Neural progenitor cell (in vitro differentiated cells): ENCODE measurements at regions not wholly inside any gene's neighbourhood (a gene's known extent, or its start where the extent isn't known, plus 50 kb on each side); places are given as distances from the start of the nearest gene placed in this dataset.
"Not testable (repeated sequence)": the region's sequence is repeated elsewhere in the genome, so short reads cannot be mapped to it uniquely, and the experiment has no call there.

Experiments
- DNase-seq: peaks from one replicate; pipeline ENCODE4 v3.0.0-alpha.2; 2016; ENCODE audit warnings: low spot score
- H2AFZ ChIP-seq: fragments of 200-600 bp; sonication (generic); replicated peaks from 2 replicates; pipeline ENCODE4 v1.6.1; 2016; ENCODE audit warnings: antibody characterized with exemption
- H3F3A ChIP-seq: fragments of 200-600 bp; sonication (generic); 2 replicates; pipeline ENCODE4 v1.6.1; 2016; ENCODE audit warnings: antibody characterized with exemption, low read depth
- H3K27ac ChIP-seq: fragments of 200-600 bp; sonication (generic); 2 replicates; pipeline ENCODE4 v1.5.1; 2016; ENCODE audit warnings: mild to moderate bottlenecking
- H3K27me3 ChIP-seq: fragments of 200-600 bp; sonication (generic); 2 replicates; pipeline ENCODE4 v1.6.1; 2016; ENCODE audit warnings: mild to moderate bottlenecking, moderate library complexity
- H3K36me3 ChIP-seq: fragments of 200-600 bp; sonication (generic); 2 replicates; pipeline ENCODE4 v1.5.1; 2016
- H3K4me1 ChIP-seq: fragments of 200-600 bp; sonication (generic); 2 replicates; pipeline ENCODE4 v1.6.1; 2016; ENCODE audit warnings: mixed run types
- H3K4me2 ChIP-seq: fragments of 200-600 bp; sonication (generic); 2 replicates; pipeline ENCODE4 v1.6.1; 2016
- H3K4me3 ChIP-seq: fragments of 200-600 bp; sonication (generic); 2 replicates; pipeline ENCODE4 v1.5.1; 2016
- H3K79me2 ChIP-seq: fragments of 200-600 bp; sonication (generic); 2 replicates; pipeline ENCODE4 v1.6.1; 2016; ENCODE audit warnings: low read depth
- H3K9ac ChIP-seq: fragments of 200-600 bp; sonication (generic); 2 replicates; pipeline ENCODE4 v1.6.1; 2016
- H3K9me3 ChIP-seq: fragments of 200-600 bp; sonication (generic); 2 replicates; pipeline ENCODE4 v1.5.1; 2016; ENCODE audit warnings: low read depth
- H4K20me1 ChIP-seq: fragments of 200-600 bp; sonication (generic); 2 replicates; pipeline ENCODE4 v1.6.1; 2016; ENCODE audit warnings: low read depth
- H3K27ac Mint-ChIP-seq: 3 replicates; pipeline ENCODE4 v1.8.0; 2021; ENCODE audit warnings: mixed read lengths
- H3K27me3 Mint-ChIP-seq: 2 replicates; pipeline ENCODE4 v1.8.0; 2022; ENCODE audit warnings: low read depth, mild to moderate bottlenecking, inconsistent platforms, moderate library complexity, mixed read lengths; ENCODE audit not compliant: insufficient read depth
- H3K36me3 Mint-ChIP-seq: 3 replicates; pipeline ENCODE4 v1.8.0; 2021; ENCODE audit warnings: mixed read lengths
- H3K4me1 Mint-ChIP-seq: 3 replicates; pipeline ENCODE4 v1.8.0; 2021; ENCODE audit warnings: mixed read lengths
- H3K4me3 Mint-ChIP-seq: 3 replicates; pipeline ENCODE4 v1.8.0; 2021; ENCODE audit warnings: mild to moderate bottlenecking, moderate library complexity, mixed read lengths
- H3K9me3 Mint-ChIP-seq: 3 replicates; pipeline ENCODE4 v1.8.0; 2020; ENCODE audit warnings: mixed read lengths
- CTCF ChIP-seq: fragments of 200-600 bp; sonication (generic); IDR thresholded peaks from 2 replicates; pipeline ENCODE4 v1.5.1; 2017; ENCODE audit warnings: antibody characterized with exemption, mild to moderate bottlenecking
- EZH2 ChIP-seq: fragments of 200-600 bp; sonication (generic); IDR thresholded peaks from 2 replicates; pipeline ENCODE4 v1.6.1; 2017; ENCODE audit warnings: antibody characterized with exemption, mild to moderate bottlenecking, moderate library complexity
- EZH2phosphoT487 ChIP-seq: fragments of 200-600 bp; sonication (generic); IDR thresholded peaks from 2 replicates; pipeline ENCODE4 v1.6.1; 2017; ENCODE audit warnings: antibody characterized with exemption

- Histone ChIP-seq H3K4me2 (no peak overlapping the region), H3K4me3 (no peak overlapping the region), H2AFZ (no peak overlapping the region), H3K27ac (no peak overlapping the region), H3K4me1 (no peaks in the 10 kb centered on the region), H3F3A (no peaks in the 10 kb centered on the region), H3K79me2 (no peaks in the 10 kb centered on the region), H3K36me3 (no peaks in the 10 kb centered on the region), H3K27me3 (no peaks in the 10 kb centered on the region), H4K20me1 (no peaks in the 10 kb centered on the region), H3K9ac (no peak overlapping the region), H3K9me3 (no peaks in the 10 kb centered on the region)
- Mint-ChIP-seq H3K27ac (no peak overlapping the region), H3K9me3 (peaks cover 6% of the 10 kb centered on the region), H3K4me3 (no peak overlapping the region), H3K27me3 (peaks cover 3% of the 10 kb centered on the region), H3K4me1 (no peaks in the 10 kb centered on the region), H3K36me3 (no peaks in the 10 kb centered on the region)
- no peak for DNase-seq
- TF ChIP-seq EZH2phosphoT487 (no peak), CTCF (no peak), EZH2 (no peak)
Measured at GRCh38 chr7:50849991-50850390, 67.3 kb upstream of the GRB10 start.

GRCh38 chr7:50848203-50848602 lies 65.5 kb upstream of the GRB10 start:
- Mint-ChIP-seq H3K27me3 (peaks cover 6% of the 10 kb centered on the region), H3K9me3 (peaks cover 6% of the 10 kb centered on the region), H3K27ac (no peak overlapping the region), H3K4me1 (no peaks in the 10 kb centered on the region), H3K4me3 (no peak overlapping the region), H3K36me3 (no peaks in the 10 kb centered on the region)
- no peak overlapping the region for H2AFZ ChIP-seq
- H3K27ac ChIP-seq = no peak overlapping the region
- no peaks in the 10 kb centered on the region for H3K9me3 ChIP-seq
- no peaks in the 10 kb centered on the region for H3K4me1 ChIP-seq
- no peaks in the 10 kb centered on the region for H3K79me2 ChIP-seq
- no peaks in the 10 kb centered on the region for H3K36me3 ChIP-seq
- no peaks in the 10 kb centered on the region for H3K27me3 ChIP-seq
- no peaks in the 10 kb centered on the region for H3F3A ChIP-seq
- no peak for DNase-seq
- no peak overlapping the region for H3K4me3 ChIP-seq
- TF ChIP-seq EZH2 (no peak), CTCF (no peak), EZH2phosphoT487 (no peak)
- no peaks in the 10 kb centered on the region for H4K20me1 ChIP-seq
- no peak overlapping the region for H3K4me2 ChIP-seq
- H3K9ac ChIP-seq = no peak overlapping the region

GRCh38 chr7:50844861-50845260 lies 62.2 kb upstream of the GRB10 start:
- H3K36me3 ChIP-seq, H3K9me3 Mint-ChIP-seq, H3K4me1 Mint-ChIP-seq, H3K27ac ChIP-seq, H3K4me3 Mint-ChIP-seq, H3K4me3 ChIP-seq, H2AFZ ChIP-seq, H3K27ac Mint-ChIP-seq, H3K9ac ChIP-seq, H3K9me3 ChIP-seq, H3K4me1 ChIP-seq, H4K20me1 ChIP-seq, H3F3A ChIP-seq, DNase-seq, H3K36me3 Mint-ChIP-seq, H3K79me2 ChIP-seq, H3K4me2 ChIP-seq, H3K27me3 ChIP-seq: not testable (repeated sequence)
- H3K27me3 Mint-ChIP-seq = peaks cover 10% of the 10 kb centered on the region

- DNase-seq = no peak
- Histone ChIP-seq H3K27ac (no peak overlapping the region), H3K9ac (no peak overlapping the region), H3K9me3 (no peaks in the 10 kb centered on the region), H3K4me2 (no peak overlapping the region), H3F3A (no peaks in the 10 kb centered on the region), H3K36me3 (no peaks in the 10 kb centered on the region), H3K4me1 (no peaks in the 10 kb centered on the region), H3K4me3 (no peak overlapping the region), H3K79me2 (no peaks in the 10 kb centered on the region), H4K20me1 (no peaks in the 10 kb centered on the region), H3K27me3 (no peaks in the 10 kb centered on the region), H2AFZ (no peak overlapping the region)
- no peak overlapping the region for H3K4me3 Mint-ChIP-seq
- no peaks in the 10 kb centered on the region for H3K36me3 Mint-ChIP-seq
- no peak for TF ChIP-seq EZH2
- no peak for TF ChIP-seq CTCF
- no peak for TF ChIP-seq EZH2phosphoT487
- no peak overlapping the region for H3K27ac Mint-ChIP-seq
- peaks cover 13% of the 10 kb centered on the region for H3K4me1 Mint-ChIP-seq
- H3K9me3 Mint-ChIP-seq = peaks cover 3% of the 10 kb centered on the region
- H3K27me3 Mint-ChIP-seq = peaks cover 7% of the 10 kb centered on the region
Measured at GRCh38 chr7:50842041-50842440, 59.3 kb upstream of the GRB10 start.
